Erythroblast (primary cell): ENCODE measurements at regions not wholly inside any gene's neighbourhood (a gene's known extent, or its start where the extent isn't known, plus 50 kb on each side); places are given as distances from the start of the nearest gene placed in this dataset.

ENCODE experiments used
- GATA1 ChIP-seq: IDR thresholded peaks from 2 replicates; pipeline ENCODE4 v1.6.1; 2011; ENCODE audit warnings: low read depth, mild to moderate bottlenecking, control low read depth, low read length, moderate library complexity
- POLR2A ChIP-seq: IDR thresholded peaks from 2 replicates; pipeline ENCODE4 v1.6.1; 2011; ENCODE audit warnings: mild to moderate bottlenecking, low read length

DNA sequence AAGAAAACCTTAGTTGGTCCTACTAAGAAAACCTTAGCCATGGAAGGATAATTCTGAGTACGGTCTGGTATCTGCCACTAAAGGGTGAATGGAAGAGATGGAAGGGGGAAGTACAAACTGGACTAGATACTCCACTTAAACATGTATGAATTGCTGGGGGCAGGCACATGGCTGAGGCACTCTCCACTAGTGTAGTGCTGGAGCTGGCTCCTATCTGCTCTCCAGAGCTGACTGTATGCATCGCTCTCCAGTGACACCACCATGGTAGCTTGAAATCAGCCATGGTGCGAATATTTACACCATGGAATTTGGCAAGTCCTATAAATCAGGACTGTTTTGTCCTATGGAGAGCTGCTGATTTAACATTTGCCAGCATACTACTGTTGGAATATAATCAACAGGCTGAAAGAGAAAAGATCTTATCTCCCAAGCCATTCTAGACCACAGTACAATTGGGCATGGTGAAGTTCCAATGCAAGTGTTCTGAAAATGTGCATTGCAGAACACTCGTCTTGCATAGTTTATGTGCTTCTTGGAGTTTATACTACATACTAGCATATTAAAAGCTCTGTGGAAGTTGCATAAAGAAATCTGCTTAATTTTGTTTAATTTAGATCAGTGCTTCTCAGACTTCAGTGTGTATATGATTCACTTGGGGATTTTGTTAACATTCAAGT, 277.4 kb downstream of the TDRD15 start:
- TF ChIP-seq POLR2A: no peak
- TF ChIP-seq GATA1: no peak
